Activated CD4-positive, alpha-beta T cell treated with anti-CD3 and anti-CD28 coated beads for 1 hour (primary cell): ENCODE measurements at regions not wholly inside any gene's neighbourhood (a gene's known extent, or its start where the extent isn't known, plus 50 kb on each side); places are given as distances from the start of the nearest gene placed in this dataset.

Source experiments
- DNase-seq: peaks from one replicate; pipeline ENCODE4 v3.0.0-alpha.2; 2020

- DNase-seq: no peak
Measured at GRCh38 chr1:194616835-194617234, 1430.4 kb upstream of the B3GALT2 start.

- DNase-seq: no peak
Measured at GRCh38 chr1:194602184-194602583, 1415.8 kb upstream of the B3GALT2 start.

- no peak for DNase-seq
Measured at GRCh38 chr1:194600716-194601115, 1414.3 kb upstream of the B3GALT2 start.

- DNase-seq: no peak
Measured at GRCh38 chr1:194598098-194598497, 1411.7 kb upstream of the B3GALT2 start.

GRCh38 chr1:194586302-194586701 lies 1399.9 kb upstream of the B3GALT2 start:
- no peak for DNase-seq

- no peak for DNase-seq
Measured at GRCh38 chr1:194584052-194584451, 1397.6 kb upstream of the B3GALT2 start.

GRCh38 chr1:194570476-194570875 lies 1384.1 kb upstream of the B3GALT2 start:
- DNase-seq: no peak

- no peak for DNase-seq
Measured at GRCh38 chr1:194568610-194569009, 1382.2 kb upstream of the B3GALT2 start.

- no peak for DNase-seq
Measured at GRCh38 chr1:194548071-194548470, 1361.7 kb upstream of the B3GALT2 start.

GRCh38 chr1:194544012-194544411 lies 1357.6 kb upstream of the B3GALT2 start:
- DNase-seq: no peak

GRCh38 chr1:194538453-194538852 lies 1352.0 kb upstream of the B3GALT2 start:
- DNase-seq: no peak

- DNase-seq: no peak
Measured at GRCh38 chr1:194537521-194537920, 1351.1 kb upstream of the B3GALT2 start.

- no peak for DNase-seq
Measured at GRCh38 chr1:194535369-194535768, 1349.0 kb upstream of the B3GALT2 start.

GRCh38 chr1:194534784-194535183 lies 1348.4 kb upstream of the B3GALT2 start:
- no peak for DNase-seq

- no peak for DNase-seq
Measured at GRCh38 chr1:194533641-194534040, 1347.2 kb upstream of the B3GALT2 start.

GRCh38 chr1:194517567-194517966 lies 1331.2 kb upstream of the B3GALT2 start:
- no peak for DNase-seq

GRCh38 chr1:194515916-194516315 lies 1329.5 kb upstream of the B3GALT2 start:
- no peak for DNase-seq

GRCh38 chr1:194512957-194513356 lies 1326.5 kb upstream of the B3GALT2 start:
- no peak for DNase-seq

- no peak for DNase-seq
Measured at GRCh38 chr1:194512345-194512744, 1325.9 kb upstream of the B3GALT2 start.

- no peak for DNase-seq
Measured at GRCh38 chr1:194503209-194503608, 1316.8 kb upstream of the B3GALT2 start.

GRCh38 chr1:194495434-194495833 lies 1309.0 kb upstream of the B3GALT2 start:
- DNase-seq: no peak

- no peak for DNase-seq
Measured at GRCh38 chr1:194487172-194487571, 1300.8 kb upstream of the B3GALT2 start.

GRCh38 chr1:194485432-194485831 lies 1299.0 kb upstream of the B3GALT2 start:
- DNase-seq: no peak

GRCh38 chr1:194478731-194479130 lies 1292.3 kb upstream of the B3GALT2 start:
- DNase-seq: no peak

GRCh38 chr1:194477908-194478307 lies 1291.5 kb upstream of the B3GALT2 start:
- no peak for DNase-seq

GRCh38 chr1:194476872-194477271 lies 1290.5 kb upstream of the B3GALT2 start:
- no peak for DNase-seq
